K562 (cell line): ENCODE measurements at regions not wholly inside any gene's neighbourhood (a gene's known extent, or its start where the extent isn't known, plus 50 kb on each side); places are given as distances from the start of the nearest gene placed in this dataset.

ENCODE experiments used
- ATAC-seq: fragments of 200-7000 bp; cut with Tn5 transposase; 3 replicates; pipeline ENCODE4 v1.9.1; 2020; ENCODE audit warnings: moderate library complexity
- BruUV-seq: library from RNA; stranded (reverse); fragments of 400-500 nt; replicated peaks from 2 replicates; lab custom pipeline; 2021; lab: Mats Ljungman, UMichigan
- CTCF ChIA-PET: fragments of 300-600 bp; formaldehyde crosslinking; extraction: SDS; loops from one replicate; lab custom pipeline; 2021; ENCODE audit warnings: low intra/inter-chr PET ratio; lab: Yijun Ruan, JAX
- POLR2A ChIA-PET: fragments of 300-600, 350-650 bp; sonication (Branson Sonifier 250); formaldehyde crosslinking; extraction: SDS; loops from one replicate; lab custom pipeline; 2021; ENCODE audit warnings: antibody characterized with exemption, inconsistent platforms; lab: Yijun Ruan, JAX
- DNase-seq, 4 experiments: peaks; one replicate each; pipeline versions ENCODE4 v3.0.0 to v3.0.0-alpha.2; 2011 to 2018; ENCODE audit warnings: low spot score in 3 of 4, mixed read lengths in 3 of 4; ENCODE audit errors: extremely low read depth in 1 of 4
- FAIRE-seq: peaks from 2 replicates; lab custom pipeline; 2011; peaks lifted over from hg19 to GRCh38; lab: Jason Lieb, UNC
- H2AFZ ChIP-seq: 2 replicates; pipeline ENCODE4 v1.6.0; 2011; ENCODE audit warnings: low read depth, low read length, control low read depth, inconsistent platforms
- H3K27ac ChIP-seq: fragments of 200-600 bp; 3 replicates; pipeline ENCODE4 v1.8.0; 2011; ENCODE audit warnings: low read depth, mild to moderate bottlenecking, control low read depth, inconsistent platforms, low read length, moderate library complexity, mixed read lengths; ENCODE audit errors: extremely low read depth
- H3K27me3 ChIP-seq, 2 experiments: fragments of 300-600 bp in 1 of 2; 2 replicates in 1 of 2; 3 replicates in 1 of 2; pipeline versions ENCODE4 v1.6.0 to v1.8.0; 2011; ENCODE audit warnings: inconsistent platforms in 2 of 2, low read length in 2 of 2, mild to moderate bottlenecking in 1 of 2, mixed read lengths in 1 of 2, moderate library complexity in 1 of 2; ENCODE audit not compliant: control insufficient read depth in 2 of 2, insufficient read depth in 2 of 2
- H3K36me3 ChIP-seq: fragments of 300-600 bp; 3 replicates; pipeline ENCODE4 v1.8.0; 2011; ENCODE audit warnings: mild to moderate bottlenecking, low read length, inconsistent platforms; ENCODE audit not compliant: control insufficient read depth, insufficient read depth
- H3K4me1 ChIP-seq, 2 experiments: fragments of 200-600 bp in 1 of 2; replicated peaks in 1 of 2; 2 replicates in 1 of 2; 3 replicates in 1 of 2; pipeline versions ENCODE4 v1.5.1 to v1.8.0; 2011; ENCODE audit warnings: inconsistent platforms in 2 of 2, low read length in 2 of 2, mild to moderate bottlenecking in 1 of 2, mixed read lengths in 1 of 2, moderate library complexity in 1 of 2; ENCODE audit not compliant: control insufficient read depth in 2 of 2, insufficient read depth in 2 of 2
- H3K4me2 ChIP-seq: 2 replicates; pipeline ENCODE4 v1.6.1; 2011; ENCODE audit warnings: low read length, control low read depth, inconsistent platforms, mixed read lengths; ENCODE audit not compliant: insufficient read depth
- H3K4me3 ChIP-seq: fragments of 200-600 bp; sonication (generic), shearing (Covaris generic); 2 replicates; pipeline ENCODE4 v1.5.1; 2016; ENCODE audit warnings: control low read depth, inconsistent platforms
- H3K79me2 ChIP-seq: fragments of 200-600 bp; 3 replicates; pipeline ENCODE4 v1.8.0; 2011; ENCODE audit warnings: low read length, inconsistent platforms; ENCODE audit not compliant: control insufficient read depth, insufficient read depth
- H3K9ac ChIP-seq, 2 experiments: 2 replicates each; pipeline versions ENCODE4 v1.6.0 to v1.6.1; 2011; ENCODE audit warnings: low read depth in 2 of 2, low read length in 2 of 2, control low read depth in 1 of 2, inconsistent platforms in 1 of 2, mild to moderate bottlenecking in 1 of 2, mixed read lengths in 1 of 2; ENCODE audit not compliant: insufficient read depth in 1 of 2
- H3K9me1 ChIP-seq: one replicate; pipeline ENCODE4 v1.6.0; 2011; ENCODE audit warnings: inconsistent platforms, mild to moderate bottlenecking, low read length, moderate library complexity; ENCODE audit not compliant: control insufficient read depth, insufficient read depth
- H3K9me3 ChIP-seq: replicated peaks from 2 replicates; pipeline ENCODE4 v1.5.1; 2011; ENCODE audit warnings: low read depth, low read length, inconsistent platforms; ENCODE audit not compliant: control insufficient read depth, insufficient read depth
- H4K20me1 ChIP-seq: replicated peaks from 2 replicates; pipeline ENCODE4 v1.6.1; 2011; ENCODE audit warnings: low read length, inconsistent platforms, mixed read lengths; ENCODE audit not compliant: control insufficient read depth, insufficient read depth
- ADNP ChIP-seq: fragments of 200-800 bp; sonication (Bioruptor generic); IDR thresholded peaks from 2 replicates; pipeline ENCODE4 v1.6.1; 2016; ENCODE audit warnings: missing genetic modification characterization, missing compliant biosample characterization
- ARNT ChIP-seq, 2 experiments: fragments of 450-650 bp; IDR thresholded peaks; 2 replicates each; pipeline ENCODE4 v1.6.1; 2016; ENCODE audit warnings: mild to moderate bottlenecking in 1 of 2
- CHD1 ChIP-seq: fragments of 200-600 bp; sonication (generic); IDR thresholded peaks from one replicate; pipeline ENCODE4 v1.6.1; 2012; ENCODE audit warnings: mild to moderate bottlenecking, moderate library complexity, low read length, inconsistent platforms
- DDX20 ChIP-seq: fragments of 450-650 bp; IDR thresholded peaks from 2 replicates; pipeline ENCODE4 v1.6.1; 2016; ENCODE audit warnings: missing genetic modification characterization, low read depth, mild to moderate bottlenecking, missing compliant biosample characterization, moderate library complexity
- EWSR1 ChIP-seq: fragments of 450-650 bp; IDR thresholded peaks from 2 replicates; pipeline ENCODE4 v1.6.1; 2018; ENCODE audit warnings: borderline replicate concordance, mild to moderate bottlenecking, low read depth, moderate library complexity; ENCODE audit not compliant: partially characterized antibody
- KAT2B ChIP-seq: IDR thresholded peaks from one replicate; pipeline ENCODE4 v1.6.1; 2012; ENCODE audit warnings: low read depth, mild to moderate bottlenecking, control low read depth, inconsistent platforms, low read length, moderate library complexity
- PATZ1 ChIP-seq: fragments of 250-450 bp; sonication (Bioruptor Pico); IDR thresholded peaks from 2 replicates; pipeline ENCODE4 v1.5.0; 2020; ENCODE audit warnings: mild to moderate bottlenecking, borderline replicate concordance
- PURB ChIP-seq: sonication (generic); formaldehyde crosslinking; IDR thresholded peaks from 2 replicates; pipeline ENCODE4 v1.9.0; 2021; ENCODE audit warnings: low read depth, mild to moderate bottlenecking, missing genetic modification reagents
- WGBS: fragments of 100-300 bp; shearing (Covaris generic); methylation state at CpG from one replicate; pipeline ENCODE4 v1.1.6; 2016; ENCODE audit warnings: low coverage, mixed read lengths; ENCODE audit not compliant: insufficient coverage; ENCODE audit errors: missing lambda C conversion rate; 5-methylcytosine and 5-hydroxymethylcytosine counted together
- in situ Hi-C: fragments of 300-500 bp; cut with MboI; formaldehyde crosslinking; loops from 4 replicates; pipeline ENCODE4 v1.15.0; 2018; ENCODE audit warnings: inconsistent platforms, mixed read lengths
- intact Hi-C: fragments of 100-400 bp; cut with micrococcal nuclease; formaldehyde crosslinking; loops from 2 replicates; pipeline ENCODE4 v1.14.2; 2022
- TF ChIP-seq, protein P1 (sequence below): IDR thresholded peaks from 2 replicates; pipeline ENCODE4 v1.6.1; 2016; ENCODE audit warnings: missing genetic modification characterization, missing compliant biosample characterization
- TF ChIP-seq, protein P2 (sequence below): sonication (generic); formaldehyde crosslinking; IDR thresholded peaks from 2 replicates; pipeline ENCODE4 v1.8.0; 2022; ENCODE audit warnings: mild to moderate bottlenecking, missing genetic modification reagents
- TF ChIP-seq, protein P3 (sequence below): sonication (generic); formaldehyde crosslinking; IDR thresholded peaks from 2 replicates; pipeline ENCODE4 v1.8.1; 2023; ENCODE audit warnings: mild to moderate bottlenecking, missing genetic modification reagents

GRCh38 chr9:88821746-88822106, 169.5 kb upstream of the S1PR3 start:
- Histone ChIP-seq H3K27ac (no peak overlapping the region), H3K27me3 (no peaks in the 10 kb centered on the region; a peak in 2 of 5 replicates), H3K4me2 (no peak overlapping the region), H2AFZ (no peak overlapping the region), H3K79me2 (no peaks in the 10 kb centered on the region), H3K36me3 (no peaks in the 10 kb centered on the region), H3K4me1 (no peaks in the 10 kb centered on the region; a peak in 2 of 5 replicates), H3K9me3 (no peaks in the 10 kb centered on the region), H3K9me1 (no peaks in the 10 kb centered on the region), H4K20me1 (no peaks in the 10 kb centered on the region; the same call in 1 of the 2 replicates), H3K9ac (no peak overlapping the region), H3K4me3 (no peak overlapping the region)
- in situ Hi-C loops (no loop called here), intact Hi-C loops (no loop called here)
- POLR2A ChIA-PET = no interaction called here
- DNase-seq (no peak), ATAC-seq (no peak), FAIRE-seq (no peak)
- 0% methylated on average over 1 of the region's 1 CpG for WGBS
- CTCF ChIA-PET = no interaction called here
- no peak for TF ChIP-seq PATZ1 (CRISPR knock-in tag)
- TF ChIP-seq, protein P1, sequence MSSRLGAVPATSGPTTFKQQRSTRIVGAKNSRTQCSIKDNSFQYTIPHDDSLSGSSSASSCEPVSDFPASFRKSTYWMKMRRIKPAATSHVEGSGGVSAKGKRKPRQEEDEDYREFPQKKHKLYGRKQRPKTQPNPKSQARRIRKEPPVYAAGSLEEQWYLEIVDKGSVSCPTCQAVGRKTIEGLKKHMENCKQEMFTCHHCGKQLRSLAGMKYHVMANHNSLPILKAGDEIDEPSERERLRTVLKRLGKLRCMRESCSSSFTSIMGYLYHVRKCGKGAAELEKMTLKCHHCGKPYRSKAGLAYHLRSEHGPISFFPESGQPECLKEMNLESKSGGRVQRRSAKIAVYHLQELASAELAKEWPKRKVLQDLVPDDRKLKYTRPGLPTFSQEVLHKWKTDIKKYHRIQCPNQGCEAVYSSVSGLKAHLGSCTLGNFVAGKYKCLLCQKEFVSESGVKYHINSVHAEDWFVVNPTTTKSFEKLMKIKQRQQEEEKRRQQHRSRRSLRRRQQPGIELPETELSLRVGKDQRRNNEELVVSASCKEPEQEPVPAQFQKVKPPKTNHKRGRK = no peak
- TF ChIP-seq, protein P2, sequence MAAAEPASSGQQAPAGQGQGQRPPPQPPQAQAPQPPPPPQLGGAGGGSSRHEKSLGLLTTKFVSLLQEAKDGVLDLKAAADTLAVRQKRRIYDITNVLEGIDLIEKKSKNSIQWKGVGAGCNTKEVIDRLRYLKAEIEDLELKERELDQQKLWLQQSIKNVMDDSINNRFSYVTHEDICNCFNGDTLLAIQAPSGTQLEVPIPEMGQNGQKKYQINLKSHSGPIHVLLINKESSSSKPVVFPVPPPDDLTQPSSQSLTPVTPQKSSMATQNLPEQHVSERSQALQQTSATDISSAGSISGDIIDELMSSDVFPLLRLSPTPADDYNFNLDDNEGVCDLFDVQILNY (CRISPR knock-in tag) = no peak
- no peak for TF ChIP-seq KAT2B
- TF ChIP-seq PURB (CRISPR knock-in tag) = no peak
- no peak for TF ChIP-seq ARNT (IDR thresholded peaks at IDR 0.05)
- no peak for TF ChIP-seq DDX20 (tag)
- TF ChIP-seq, protein P3, sequence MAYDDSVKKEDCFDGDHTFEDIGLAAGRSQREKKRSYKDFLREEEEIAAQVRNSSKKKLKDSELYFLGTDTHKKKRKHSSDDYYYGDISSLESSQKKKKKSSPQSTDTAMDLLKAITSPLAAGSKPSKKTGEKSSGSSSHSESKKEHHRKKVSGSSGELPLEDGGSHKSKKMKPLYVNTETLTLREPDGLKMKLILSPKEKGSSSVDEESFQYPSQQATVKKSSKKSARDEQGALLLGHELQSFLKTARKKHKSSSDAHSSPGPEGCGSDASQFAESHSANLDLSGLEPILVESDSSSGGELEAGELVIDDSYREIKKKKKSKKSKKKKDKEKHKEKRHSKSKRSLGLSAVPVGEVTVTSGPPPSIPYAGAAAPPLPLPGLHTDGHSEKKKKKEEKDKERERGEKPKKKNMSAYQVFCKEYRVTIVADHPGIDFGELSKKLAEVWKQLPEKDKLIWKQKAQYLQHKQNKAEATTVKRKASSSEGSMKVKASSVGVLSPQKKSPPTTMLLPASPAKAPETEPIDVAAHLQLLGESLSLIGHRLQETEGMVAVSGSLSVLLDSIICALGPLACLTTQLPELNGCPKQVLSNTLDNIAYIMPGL (CRISPR knock-in tag) = no peak
- TF ChIP-seq ADNP (tag) = no peak
- no peak for TF ChIP-seq CHD1
- TF ChIP-seq EWSR1 = no peak
- BruUV-seq = no TSS peak
